Fibroblast of lung (primary cell): ENCODE measurements at regions not wholly inside any gene's neighbourhood (a gene's known extent, or its start where the extent isn't known, plus 50 kb on each side); places are given as distances from the start of the nearest gene placed in this dataset.

Source experiments
- DNase-seq, 2 donors: peaks; one replicate each; pipeline versions ENCODE4 v3.0.0 to v3.0.0-alpha.2; 2010; ENCODE audit warnings: low read depth in 2 of 2
- H2AFZ ChIP-seq: 2 replicates; pipeline ENCODE4 v1.5.1; 2012; ENCODE audit warnings: low read length, control low read depth, inconsistent platforms
- H3K27ac ChIP-seq: 2 replicates; pipeline ENCODE4 v1.5.1; 2011; ENCODE audit warnings: low read length, control low read depth; ENCODE audit not compliant: insufficient read depth
- H3K27me3 ChIP-seq: 2 replicates; pipeline ENCODE4 v1.5.1; 2011; ENCODE audit warnings: mild to moderate bottlenecking, low read length; ENCODE audit not compliant: control insufficient read depth, insufficient read depth
- H3K36me3 ChIP-seq: 2 replicates; pipeline ENCODE4 v1.5.1; 2011; ENCODE audit warnings: low read length; ENCODE audit not compliant: control insufficient read depth, insufficient read depth
- H3K4me1 ChIP-seq: 2 replicates; pipeline ENCODE4 v1.5.1; 2011; ENCODE audit warnings: low read length; ENCODE audit not compliant: control insufficient read depth, insufficient read depth; ENCODE audit errors: extremely low read depth
- H3K4me2 ChIP-seq: 2 replicates; pipeline ENCODE4 v1.5.1; 2011; ENCODE audit warnings: low read length, control low read depth; ENCODE audit not compliant: insufficient read depth; ENCODE audit errors: extremely low read depth
- H3K4me3 ChIP-seq, 4 experiments: fragments of 200-600 bp in 1 of 4; sonication (generic) in 1 of 4; replicated peaks in 1 of 4; 2 replicates each; pipeline ENCODE4 v1.5.1; 2011 to 2016; ENCODE audit warnings: low read length in 4 of 4, low read depth in 3 of 4, mild to moderate bottlenecking in 3 of 4, control low read depth in 2 of 4, inconsistent platforms in 1 of 4, mixed read lengths in 1 of 4; ENCODE audit not compliant: insufficient read depth in 1 of 4; ENCODE audit errors: control extremely low read depth in 1 of 4
- H3K79me2 ChIP-seq: 2 replicates; pipeline ENCODE4 v1.5.1; 2012; ENCODE audit warnings: mild to moderate bottlenecking, low read length, inconsistent platforms; ENCODE audit not compliant: control insufficient read depth, insufficient read depth
- H3K9ac ChIP-seq: 2 replicates; pipeline ENCODE4 v1.5.1; 2011; ENCODE audit warnings: mild to moderate bottlenecking, low read length, control low read depth; ENCODE audit not compliant: insufficient read depth
- H3K9me3 ChIP-seq: 2 replicates; pipeline ENCODE4 v1.5.1; 2012; ENCODE audit warnings: low read depth, low read length; ENCODE audit not compliant: control insufficient read depth, insufficient read depth
- H4K20me1 ChIP-seq: 2 replicates; pipeline ENCODE4 v1.5.1; 2011; ENCODE audit warnings: low read length; ENCODE audit not compliant: control insufficient read depth, insufficient read depth; ENCODE audit errors: extremely low read depth
- EZH2 ChIP-seq: IDR thresholded peaks from 2 replicates; pipeline ENCODE4 v1.5.1; 2012; ENCODE audit warnings: low read length, control low read depth, mild to moderate bottlenecking; ENCODE audit errors: missing control alignments
- TF ChIP-seq, protein P1 (sequence below), 2 donors: IDR thresholded peaks in 1 of 2; conservative IDR thresholded peaks in 1 of 2; 1 replicate in 1 of 2; 2 replicates in 1 of 2; pipeline ENCODE4 v1.5.1; 2011 to 2012; ENCODE audit warnings: low read length in 2 of 2, control low read depth in 1 of 2, inconsistent platforms in 1 of 2, low read depth in 1 of 2, mild to moderate bottlenecking in 1 of 2

- DNase-seq = peak in 1 of 2 donors; percentile 7
- Histone ChIP-seq H4K20me1 (no peaks in the 10 kb centered on the region), H3K4me1 (no peaks in the 10 kb centered on the region), H3K36me3 (no peaks in the 10 kb centered on the region), H3K4me2 (no peak overlapping the region), H3K9ac (no peak overlapping the region), H3K27me3 (peaks cover 2% of the 10 kb centered on the region), H3K4me3 (no peak overlapping the region), H3K27ac (no peak overlapping the region), H2AFZ (no peak overlapping the region), H3K79me2 (no peaks in the 10 kb centered on the region), H3K9me3 (no peaks in the 10 kb centered on the region)
- TF ChIP-seq, protein P1, sequence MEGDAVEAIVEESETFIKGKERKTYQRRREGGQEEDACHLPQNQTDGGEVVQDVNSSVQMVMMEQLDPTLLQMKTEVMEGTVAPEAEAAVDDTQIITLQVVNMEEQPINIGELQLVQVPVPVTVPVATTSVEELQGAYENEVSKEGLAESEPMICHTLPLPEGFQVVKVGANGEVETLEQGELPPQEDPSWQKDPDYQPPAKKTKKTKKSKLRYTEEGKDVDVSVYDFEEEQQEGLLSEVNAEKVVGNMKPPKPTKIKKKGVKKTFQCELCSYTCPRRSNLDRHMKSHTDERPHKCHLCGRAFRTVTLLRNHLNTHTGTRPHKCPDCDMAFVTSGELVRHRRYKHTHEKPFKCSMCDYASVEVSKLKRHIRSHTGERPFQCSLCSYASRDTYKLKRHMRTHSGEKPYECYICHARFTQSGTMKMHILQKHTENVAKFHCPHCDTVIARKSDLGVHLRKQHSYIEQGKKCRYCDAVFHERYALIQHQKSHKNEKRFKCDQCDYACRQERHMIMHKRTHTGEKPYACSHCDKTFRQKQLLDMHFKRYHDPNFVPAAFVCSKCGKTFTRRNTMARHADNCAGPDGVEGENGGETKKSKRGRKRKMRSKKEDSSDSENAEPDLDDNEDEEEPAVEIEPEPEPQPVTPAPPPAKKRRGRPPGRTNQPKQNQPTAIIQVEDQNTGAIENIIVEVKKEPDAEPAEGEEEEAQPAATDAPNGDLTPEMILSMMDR (conservative IDR thresholded peaks at IDR 0.05 in 1 of 2, IDR thresholded peaks at IDR 0.05 in 1 of 2; ENCODE audit: low read depth in 1 of 2, low read length in 2 of 2) = no peak
- no peak for TF ChIP-seq EZH2
Measured at GRCh38 chr14:58944343-58944967, 244.0 kb upstream of the DAAM1 start.

- Histone ChIP-seq H3K4me1 (no peaks in the 10 kb centered on the region), H3K27me3 (peaks cover 2% of the 10 kb centered on the region), H3K79me2 (no peaks in the 10 kb centered on the region), H4K20me1 (no peaks in the 10 kb centered on the region), H3K4me2 (no peak overlapping the region), H2AFZ (no peak overlapping the region), H3K4me3 (no peak overlapping the region), H3K9me3 (no peaks in the 10 kb centered on the region), H3K9ac (no peak overlapping the region), H3K36me3 (no peaks in the 10 kb centered on the region), H3K27ac (no peak overlapping the region)
- no peak for TF ChIP-seq EZH2
- TF ChIP-seq, protein P1 (conservative IDR thresholded peaks at IDR 0.05 in 1 of 2, IDR thresholded peaks at IDR 0.05 in 1 of 2; ENCODE audit: low read depth in 1 of 2, low read length in 2 of 2) = no peak
- DNase-seq = no peak
Measured at GRCh38 chr14:58944968-58945356, 243.5 kb upstream of the DAAM1 start.

- TF ChIP-seq EZH2 = no peak
- TF ChIP-seq, protein P1 (conservative IDR thresholded peaks at IDR 0.05 in 1 of 2, IDR thresholded peaks at IDR 0.05 in 1 of 2; ENCODE audit: low read depth in 1 of 2, low read length in 2 of 2) = no peak
- peaks cover 2% of the 10 kb centered on the region for H3K27me3 ChIP-seq
- DNase-seq = no peak
- H3K36me3 ChIP-seq = no peaks in the 10 kb centered on the region
- H3K4me2 ChIP-seq = no peak overlapping the region
- H2AFZ ChIP-seq = no peak overlapping the region
- no peaks in the 10 kb centered on the region for H3K4me1 ChIP-seq
- no peak overlapping the region for H3K27ac ChIP-seq
- H3K4me3 ChIP-seq = no peak overlapping the region
- H3K79me2 ChIP-seq = no peaks in the 10 kb centered on the region
- no peaks in the 10 kb centered on the region for H4K20me1 ChIP-seq
- H3K9me3 ChIP-seq = no peaks in the 10 kb centered on the region
- H3K9ac ChIP-seq = no peak overlapping the region
Measured at GRCh38 chr14:58946431-58946830, 242.0 kb upstream of the DAAM1 start.
